DOHH2 (cell line): ENCODE measurements at regions not wholly inside any gene's neighbourhood (a gene's known extent, or its start where the extent isn't known, plus 50 kb on each side); places are given as distances from the start of the nearest gene placed in this dataset.

Source experiments
- EZH2phosphoT487 ChIP-seq: fragments of 200-600 bp; sonication (generic); IDR thresholded peaks from 2 replicates; pipeline ENCODE4 v1.6.1; 2017; ENCODE audit warnings: borderline replicate concordance, mild to moderate bottlenecking, antibody characterized with exemption, low read length, moderate library complexity, mixed read lengths
- TF ChIP-seq, protein P1 (sequence below): fragments of 200-600 bp; sonication (generic); IDR thresholded peaks from one replicate; pipeline ENCODE4 v1.5.1; 2014; ENCODE audit warnings: antibody characterized with exemption, mild to moderate bottlenecking, low read depth, low read length; ENCODE audit not compliant: poor library complexity, severe bottlenecking

DNA sequence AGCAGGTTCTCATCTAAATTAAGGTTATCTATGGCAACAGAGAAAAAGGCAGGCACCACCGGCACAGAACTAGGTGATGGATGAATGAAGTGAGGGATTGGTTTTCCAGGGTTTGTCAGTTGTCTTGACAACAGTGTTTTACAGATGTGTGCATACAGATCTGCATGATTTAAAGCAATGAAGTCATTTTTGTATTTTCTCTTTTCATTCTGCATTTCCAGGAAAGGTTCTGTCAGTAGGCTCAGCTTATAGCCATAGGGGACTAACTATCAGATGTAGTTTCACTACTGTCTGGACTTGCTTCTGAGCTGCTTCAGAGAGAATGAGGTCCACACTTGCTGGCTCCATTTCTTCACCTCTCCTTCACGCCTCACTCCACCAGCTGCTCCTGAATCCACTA lies 98.2 kb upstream of the LMO4 start:
- TF ChIP-seq, protein P1, sequence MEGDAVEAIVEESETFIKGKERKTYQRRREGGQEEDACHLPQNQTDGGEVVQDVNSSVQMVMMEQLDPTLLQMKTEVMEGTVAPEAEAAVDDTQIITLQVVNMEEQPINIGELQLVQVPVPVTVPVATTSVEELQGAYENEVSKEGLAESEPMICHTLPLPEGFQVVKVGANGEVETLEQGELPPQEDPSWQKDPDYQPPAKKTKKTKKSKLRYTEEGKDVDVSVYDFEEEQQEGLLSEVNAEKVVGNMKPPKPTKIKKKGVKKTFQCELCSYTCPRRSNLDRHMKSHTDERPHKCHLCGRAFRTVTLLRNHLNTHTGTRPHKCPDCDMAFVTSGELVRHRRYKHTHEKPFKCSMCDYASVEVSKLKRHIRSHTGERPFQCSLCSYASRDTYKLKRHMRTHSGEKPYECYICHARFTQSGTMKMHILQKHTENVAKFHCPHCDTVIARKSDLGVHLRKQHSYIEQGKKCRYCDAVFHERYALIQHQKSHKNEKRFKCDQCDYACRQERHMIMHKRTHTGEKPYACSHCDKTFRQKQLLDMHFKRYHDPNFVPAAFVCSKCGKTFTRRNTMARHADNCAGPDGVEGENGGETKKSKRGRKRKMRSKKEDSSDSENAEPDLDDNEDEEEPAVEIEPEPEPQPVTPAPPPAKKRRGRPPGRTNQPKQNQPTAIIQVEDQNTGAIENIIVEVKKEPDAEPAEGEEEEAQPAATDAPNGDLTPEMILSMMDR, result no peak
- TF ChIP-seq EZH2phosphoT487, result no peak
